ENCODE measurements at regions not wholly inside any gene's neighbourhood (a gene's known extent, or its start where the extent isn't known, plus 50 kb on each side); places are given as distances from the start of the nearest gene placed in this dataset.
A peak's percentile ranks its signal among the peaks of the same experiment; 100 is the strongest.

GRCh38 chr7:84664626-84665025 lies 470.0 kb upstream of the SEMA3A start:
- TF ChIP-seq, protein P1, sequence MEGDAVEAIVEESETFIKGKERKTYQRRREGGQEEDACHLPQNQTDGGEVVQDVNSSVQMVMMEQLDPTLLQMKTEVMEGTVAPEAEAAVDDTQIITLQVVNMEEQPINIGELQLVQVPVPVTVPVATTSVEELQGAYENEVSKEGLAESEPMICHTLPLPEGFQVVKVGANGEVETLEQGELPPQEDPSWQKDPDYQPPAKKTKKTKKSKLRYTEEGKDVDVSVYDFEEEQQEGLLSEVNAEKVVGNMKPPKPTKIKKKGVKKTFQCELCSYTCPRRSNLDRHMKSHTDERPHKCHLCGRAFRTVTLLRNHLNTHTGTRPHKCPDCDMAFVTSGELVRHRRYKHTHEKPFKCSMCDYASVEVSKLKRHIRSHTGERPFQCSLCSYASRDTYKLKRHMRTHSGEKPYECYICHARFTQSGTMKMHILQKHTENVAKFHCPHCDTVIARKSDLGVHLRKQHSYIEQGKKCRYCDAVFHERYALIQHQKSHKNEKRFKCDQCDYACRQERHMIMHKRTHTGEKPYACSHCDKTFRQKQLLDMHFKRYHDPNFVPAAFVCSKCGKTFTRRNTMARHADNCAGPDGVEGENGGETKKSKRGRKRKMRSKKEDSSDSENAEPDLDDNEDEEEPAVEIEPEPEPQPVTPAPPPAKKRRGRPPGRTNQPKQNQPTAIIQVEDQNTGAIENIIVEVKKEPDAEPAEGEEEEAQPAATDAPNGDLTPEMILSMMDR (conservative IDR thresholded peaks at IDR 0.05) = no peak
- H3K36me3 Mint-ChIP-seq = no peaks in the 10 kb centered on the region
- H3K27ac Mint-ChIP-seq = peak overlapping the region; percentile 40
- H3K4me1 Mint-ChIP-seq (ENCODE audit: unreplicated experiment) = peaks cover 32% of the 10 kb centered on the region
- peaks cover 3% of the 10 kb centered on the region for H3K27me3 Mint-ChIP-seq
- no peak for DNase-seq (ENCODE audit: extremely low spot score, unreplicated experiment)
- no peaks in the 10 kb centered on the region for H3K9me3 Mint-ChIP-seq
- H3K4me3 Mint-ChIP-seq = peak overlapping the region; percentile 14

DNA sequence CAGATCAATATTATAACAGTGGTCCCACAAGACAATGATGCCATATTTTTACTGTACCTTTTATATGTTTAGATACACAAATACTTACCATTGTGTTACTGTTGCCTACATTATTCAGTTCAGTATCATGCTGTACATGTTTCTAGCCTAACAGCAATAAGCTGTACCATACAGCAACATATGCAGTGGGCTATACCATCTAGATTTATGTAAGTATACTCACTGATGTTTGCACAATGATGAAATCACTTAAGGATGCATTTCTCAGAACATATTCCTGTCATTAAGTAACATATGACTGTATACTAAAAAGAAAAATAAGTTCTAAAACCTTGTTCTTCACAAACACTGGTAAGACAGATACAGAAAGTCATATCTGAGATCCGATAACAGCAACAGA lies 468.6 kb upstream of the SEMA3A start:
- H3K27ac Mint-ChIP-seq = no peak overlapping the region
- no peak overlapping the region for H3K4me3 Mint-ChIP-seq
- TF ChIP-seq, protein P1 (conservative IDR thresholded peaks at IDR 0.05) = no peak
- peaks cover 3% of the 10 kb centered on the region for H3K27me3 Mint-ChIP-seq
- H3K4me1 Mint-ChIP-seq (ENCODE audit: unreplicated experiment) = peaks cover 27% of the 10 kb centered on the region
- H3K36me3 Mint-ChIP-seq = no peaks in the 10 kb centered on the region
- H3K9me3 Mint-ChIP-seq = no peaks in the 10 kb centered on the region
- no peak for DNase-seq (ENCODE audit: extremely low spot score, unreplicated experiment)

DNA sequence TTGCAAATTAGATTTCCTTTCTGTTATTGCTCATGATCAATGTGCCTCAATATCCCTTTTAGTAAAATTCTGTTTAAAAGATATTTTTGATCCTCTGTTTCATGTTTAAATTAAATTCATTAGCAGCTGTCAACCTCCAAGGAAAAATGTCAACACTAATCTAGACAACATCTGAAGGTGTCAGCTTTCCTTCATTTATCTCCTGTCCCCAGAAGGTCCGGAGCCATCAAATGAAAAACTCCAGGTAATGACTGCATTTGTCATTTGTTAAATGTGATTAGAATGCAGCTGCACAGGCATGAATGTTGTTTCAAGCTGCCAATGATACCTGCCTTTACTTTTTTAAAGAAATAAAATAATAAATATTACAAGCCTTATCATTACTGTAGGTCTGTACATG lies 463.7 kb upstream of the SEMA3A start:
- Mint-ChIP-seq H3K27me3 (peaks cover 3% of the 10 kb centered on the region), H3K36me3 (no peaks in the 10 kb centered on the region), H3K4me3 (no peak overlapping the region), H3K9me3 (no peaks in the 10 kb centered on the region), H3K4me1 (ENCODE audit: unreplicated experiment) (peaks cover 5% of the 10 kb centered on the region), H3K27ac (no peak overlapping the region)
- no peak for DNase-seq (ENCODE audit: extremely low spot score, unreplicated experiment)
- TF ChIP-seq, protein P1 (conservative IDR thresholded peaks at IDR 0.05) = no peak

DNA sequence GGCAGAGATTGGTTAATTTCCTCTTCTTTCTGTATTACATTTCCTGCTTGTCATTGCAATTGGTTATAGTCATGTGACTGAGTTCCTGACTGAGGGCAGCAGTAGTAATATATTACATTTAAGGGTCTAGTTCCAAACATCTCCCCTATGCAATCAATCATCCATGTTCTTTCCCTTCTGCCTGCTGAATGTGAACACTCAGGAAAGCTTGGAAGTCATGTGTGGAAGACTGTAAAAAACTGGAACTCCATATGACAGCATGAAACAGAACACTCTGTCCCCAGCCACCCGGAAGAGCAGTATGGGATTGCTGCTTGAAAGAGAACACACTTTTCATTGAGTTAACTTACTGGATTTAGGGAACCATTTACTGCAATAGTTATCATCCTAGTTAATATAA lies 459.7 kb upstream of the SEMA3A start:
- Mint-ChIP-seq H3K4me1 (ENCODE audit: unreplicated experiment) (peaks cover 4% of the 10 kb centered on the region), H3K36me3 (no peaks in the 10 kb centered on the region), H3K9me3 (no peaks in the 10 kb centered on the region), H3K27ac (no peak overlapping the region), H3K27me3 (no peaks in the 10 kb centered on the region), H3K4me3 (no peak overlapping the region)
- TF ChIP-seq, protein P1 (conservative IDR thresholded peaks at IDR 0.05) = no peak
- no peak for DNase-seq (ENCODE audit: extremely low spot score, unreplicated experiment)

GRCh38 chr7:84651876-84652275 lies 457.3 kb upstream of the SEMA3A start:
- Mint-ChIP-seq H3K36me3 (no peaks in the 10 kb centered on the region), H3K9me3 (no peaks in the 10 kb centered on the region), H3K4me3 (no peak overlapping the region), H3K4me1 (ENCODE audit: unreplicated experiment) (peaks cover 4% of the 10 kb centered on the region), H3K27ac (no peak overlapping the region), H3K27me3 (no peaks in the 10 kb centered on the region)
- TF ChIP-seq, protein P1 (conservative IDR thresholded peaks at IDR 0.05) = no peak
- no peak for DNase-seq (ENCODE audit: extremely low spot score, unreplicated experiment)

Measured in type B pancreatic cell (in vitro differentiated cells).